ENCODE measurements at regions not wholly inside any gene's neighbourhood (a gene's known extent, or its start where the extent isn't known, plus 50 kb on each side); places are given as distances from the start of the nearest gene placed in this dataset.

GRCh38 chr11:115709297-115709696, 205.1 kb upstream of the CADM1 start:
- no peak for TF ChIP-seq ZNF274 (IDR thresholded peaks at IDR 0.05; ENCODE audit: low read depth, low read length)
- no peak overlapping the region for H3K4me3 ChIP-seq (ENCODE audit: low read length)

GRCh38 chr11:115707180-115707905, 203.1 kb upstream of the CADM1 start:
- TF ChIP-seq ZNF274 (IDR thresholded peaks at IDR 0.05; ENCODE audit: low read depth, low read length): no peak
- H3K4me3 ChIP-seq (ENCODE audit: low read length): no peak overlapping the region

GRCh38 chr11:115706626-115707135, 202.5 kb upstream of the CADM1 start:
- TF ChIP-seq ZNF274 (IDR thresholded peaks at IDR 0.05; ENCODE audit: low read depth, low read length): no peak
- H3K4me3 ChIP-seq (ENCODE audit: low read length): no peak overlapping the region

- no peak overlapping the region for H3K4me3 ChIP-seq (ENCODE audit: low read length)
- TF ChIP-seq ZNF274 (IDR thresholded peaks at IDR 0.05; ENCODE audit: low read depth, low read length): no peak
Observed at GRCh38 chr11:115705200-115705599, 201.0 kb upstream of the CADM1 start.

GRCh38 chr11:115700981-115701875, 197.0 kb upstream of the CADM1 start:
- no peak overlapping the region for H3K4me3 ChIP-seq (ENCODE audit: low read length)
- no peak for TF ChIP-seq ZNF274 (IDR thresholded peaks at IDR 0.05; ENCODE audit: low read depth, low read length)

- no peak overlapping the region for H3K4me3 ChIP-seq (ENCODE audit: low read length)
- TF ChIP-seq ZNF274 (IDR thresholded peaks at IDR 0.05; ENCODE audit: low read depth, low read length): no peak
Observed at GRCh38 chr11:115700496-115700895, 196.3 kb upstream of the CADM1 start.

GRCh38 chr11:115699733-115700132, 195.5 kb upstream of the CADM1 start:
- no peak overlapping the region for H3K4me3 ChIP-seq (ENCODE audit: low read length)
- no peak for TF ChIP-seq ZNF274 (IDR thresholded peaks at IDR 0.05; ENCODE audit: low read depth, low read length)

- TF ChIP-seq ZNF274 (IDR thresholded peaks at IDR 0.05; ENCODE audit: low read depth, low read length): no peak
- H3K4me3 ChIP-seq (ENCODE audit: low read length): no peak overlapping the region
Observed at GRCh38 chr11:115699326-115699725, 195.1 kb upstream of the CADM1 start.

- no peak for TF ChIP-seq ZNF274 (IDR thresholded peaks at IDR 0.05; ENCODE audit: low read depth, low read length)
Observed at GRCh38 chr11:115698243-115698642, 194.0 kb upstream of the CADM1 start.

GRCh38 chr11:115696563-115696962, 192.3 kb upstream of the CADM1 start:
- TF ChIP-seq ZNF274 (IDR thresholded peaks at IDR 0.05; ENCODE audit: low read depth, low read length): no peak
- H3K4me3 ChIP-seq (ENCODE audit: low read length): no peak overlapping the region

More at GRCh38 chr11:115698243-115698642, 194.0 kb upstream of the CADM1 start:
- H3K4me3 ChIP-seq (ENCODE audit: low read length): no peak overlapping the region

GRCh38 chr11:115695677-115696364, 191.6 kb upstream of the CADM1 start:
- no peak for TF ChIP-seq ZNF274 (IDR thresholded peaks at IDR 0.05; ENCODE audit: low read depth, low read length)
- no peak overlapping the region for H3K4me3 ChIP-seq (ENCODE audit: low read length)

- no peak overlapping the region for H3K4me3 ChIP-seq (ENCODE audit: low read length)
- TF ChIP-seq ZNF274 (IDR thresholded peaks at IDR 0.05; ENCODE audit: low read depth, low read length): no peak
Observed at GRCh38 chr11:115693002-115693401, 188.8 kb upstream of the CADM1 start.

- TF ChIP-seq ZNF274 (IDR thresholded peaks at IDR 0.05; ENCODE audit: low read depth, low read length): no peak
- no peak overlapping the region for H3K4me3 ChIP-seq (ENCODE audit: low read length)
Observed at GRCh38 chr11:115691030-115691429, 186.8 kb upstream of the CADM1 start.

- no peak for TF ChIP-seq ZNF274 (IDR thresholded peaks at IDR 0.05; ENCODE audit: low read depth, low read length)
- H3K4me3 ChIP-seq (ENCODE audit: low read length): no peak overlapping the region
Observed at GRCh38 chr11:115687934-115688333, 183.7 kb upstream of the CADM1 start.

Measured in GM08714 (cell line).